ENCODE measurements at regions not wholly inside any gene's neighbourhood (a gene's known extent, or its start where the extent isn't known, plus 50 kb on each side); places are given as distances from the start of the nearest gene placed in this dataset.
"Not testable (repeated sequence)": the region's sequence is repeated elsewhere in the genome, so short reads cannot be mapped to it uniquely, and the experiment has no call there.

DNA sequence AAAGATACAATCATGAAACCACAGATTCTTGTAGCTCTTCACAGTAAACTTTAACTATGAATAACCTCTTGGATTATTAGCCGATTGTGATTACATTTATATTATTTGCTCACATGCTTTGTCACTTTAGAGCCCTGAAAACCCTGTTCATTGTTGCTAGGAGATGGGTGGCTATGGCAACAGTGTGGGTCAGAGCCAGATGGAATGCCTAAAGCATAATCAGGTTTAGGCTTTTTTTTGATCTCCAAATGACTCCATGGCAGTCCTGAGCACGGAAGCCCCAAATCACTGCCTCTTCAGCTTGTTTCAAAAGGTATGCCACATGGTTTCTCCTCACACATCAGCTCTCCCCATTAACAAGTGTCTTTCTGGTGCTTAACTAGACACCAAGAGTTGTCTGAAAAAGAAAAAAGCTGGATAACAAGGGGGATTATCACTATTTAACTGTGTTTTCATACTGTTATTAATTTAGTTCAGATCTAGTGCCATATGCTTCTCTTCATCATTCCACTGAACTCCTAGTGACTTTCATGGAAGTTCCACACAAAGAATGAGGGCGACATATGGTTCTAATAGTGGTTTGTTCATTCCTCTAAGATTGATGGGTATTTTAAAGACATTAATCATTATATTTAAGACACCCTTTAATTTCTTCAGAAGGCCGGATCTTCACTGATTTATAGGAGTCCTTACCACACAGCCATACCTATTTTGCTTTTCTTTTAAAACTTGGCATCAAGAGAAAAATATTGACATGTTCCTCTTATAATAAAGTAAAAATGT is 88.8 kb upstream of the PAM start (continued):
- no peak for TF ChIP-seq ZBTB21 (tag by site-specific recombination; IDR thresholded peaks at IDR 0.05)
- no peak for TF ChIP-seq ZNF184 (tag by site-specific recombination; IDR thresholded peaks at IDR 0.05)
- no peak for TF ChIP-seq HOXA7 (CRISPR knock-in tag; IDR thresholded peaks at IDR 0.05; ENCODE audit: borderline replicate concordance)

DNA sequence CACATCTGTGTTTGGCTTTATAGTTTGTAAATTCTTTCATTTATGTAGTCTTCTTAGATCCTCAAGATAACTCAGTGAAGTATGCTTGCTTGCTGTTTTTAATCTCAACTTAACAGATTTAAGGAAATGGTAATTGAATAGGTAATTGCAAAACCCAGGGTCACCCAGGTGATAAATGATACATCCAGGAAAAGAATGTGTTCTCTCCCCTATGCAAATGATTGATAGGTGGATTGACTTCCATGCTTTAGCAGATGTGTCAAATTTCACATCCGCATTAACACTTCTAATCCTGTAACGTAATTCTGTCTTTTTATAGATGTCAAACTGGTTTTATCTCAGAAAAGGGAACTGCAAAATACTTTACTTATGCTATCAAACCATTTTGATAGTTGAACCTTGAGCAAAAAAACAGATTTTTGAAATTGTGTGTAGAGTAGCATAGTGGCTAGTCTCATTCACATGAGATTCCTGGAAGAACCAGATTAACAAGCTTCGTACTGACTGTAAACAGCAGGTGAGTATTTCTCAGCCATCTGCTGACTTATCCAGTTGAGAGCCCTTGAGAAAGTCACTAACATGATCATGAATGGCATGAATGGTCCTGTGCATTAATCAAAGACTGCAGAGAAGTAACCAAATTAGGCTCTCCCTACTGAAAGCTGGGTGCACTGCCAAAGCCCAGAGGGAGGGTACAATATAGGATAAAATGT is 86.7 kb upstream of the PAM start:
- H3K27ac ChIP-seq (ENCODE audit: extremely low read depth, low read depth, low read length), result no peak overlapping the region
- H3K4me3 ChIP-seq (ENCODE audit: low read depth, low read length), result no peak overlapping the region
- TF ChIP-seq ZNF157 (tag by site-specific recombination; IDR thresholded peaks at IDR 0.05) (no peak), ZNF610 (tag by site-specific recombination; IDR thresholded peaks at IDR 0.05; ENCODE audit: borderline replicate concordance) (no peak), ZNF214 (tag by site-specific recombination; IDR thresholded peaks at IDR 0.05; ENCODE audit: borderline replicate concordance) (no peak), ZNF623 (tag by site-specific recombination; IDR thresholded peaks at IDR 0.05) (no peak), ZNF223 (tag by site-specific recombination; IDR thresholded peaks at IDR 0.05) (no peak), ZNF394 (tag by site-specific recombination; IDR thresholded peaks at IDR 0.05; ENCODE audit: borderline replicate concordance) (no peak), SCRT1 (tag by site-specific recombination; IDR thresholded peaks at IDR 0.05; ENCODE audit: borderline replicate concordance) (no peak), SP3 (tag by site-specific recombination; IDR thresholded peaks at IDR 0.05) (no peak)
- TF ChIP-seq, protein P1, sequence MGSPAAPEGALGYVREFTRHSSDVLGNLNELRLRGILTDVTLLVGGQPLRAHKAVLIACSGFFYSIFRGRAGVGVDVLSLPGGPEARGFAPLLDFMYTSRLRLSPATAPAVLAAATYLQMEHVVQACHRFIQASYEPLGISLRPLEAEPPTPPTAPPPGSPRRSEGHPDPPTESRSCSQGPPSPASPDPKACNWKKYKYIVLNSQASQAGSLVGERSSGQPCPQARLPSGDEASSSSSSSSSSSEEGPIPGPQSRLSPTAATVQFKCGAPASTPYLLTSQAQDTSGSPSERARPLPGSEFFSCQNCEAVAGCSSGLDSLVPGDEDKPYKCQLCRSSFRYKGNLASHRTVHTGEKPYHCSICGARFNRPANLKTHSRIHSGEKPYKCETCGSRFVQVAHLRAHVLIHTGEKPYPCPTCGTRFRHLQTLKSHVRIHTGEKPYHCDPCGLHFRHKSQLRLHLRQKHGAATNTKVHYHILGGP (tag by site-specific recombination; IDR thresholded peaks at IDR 0.05), result no peak
- TF ChIP-seq, protein P2, sequence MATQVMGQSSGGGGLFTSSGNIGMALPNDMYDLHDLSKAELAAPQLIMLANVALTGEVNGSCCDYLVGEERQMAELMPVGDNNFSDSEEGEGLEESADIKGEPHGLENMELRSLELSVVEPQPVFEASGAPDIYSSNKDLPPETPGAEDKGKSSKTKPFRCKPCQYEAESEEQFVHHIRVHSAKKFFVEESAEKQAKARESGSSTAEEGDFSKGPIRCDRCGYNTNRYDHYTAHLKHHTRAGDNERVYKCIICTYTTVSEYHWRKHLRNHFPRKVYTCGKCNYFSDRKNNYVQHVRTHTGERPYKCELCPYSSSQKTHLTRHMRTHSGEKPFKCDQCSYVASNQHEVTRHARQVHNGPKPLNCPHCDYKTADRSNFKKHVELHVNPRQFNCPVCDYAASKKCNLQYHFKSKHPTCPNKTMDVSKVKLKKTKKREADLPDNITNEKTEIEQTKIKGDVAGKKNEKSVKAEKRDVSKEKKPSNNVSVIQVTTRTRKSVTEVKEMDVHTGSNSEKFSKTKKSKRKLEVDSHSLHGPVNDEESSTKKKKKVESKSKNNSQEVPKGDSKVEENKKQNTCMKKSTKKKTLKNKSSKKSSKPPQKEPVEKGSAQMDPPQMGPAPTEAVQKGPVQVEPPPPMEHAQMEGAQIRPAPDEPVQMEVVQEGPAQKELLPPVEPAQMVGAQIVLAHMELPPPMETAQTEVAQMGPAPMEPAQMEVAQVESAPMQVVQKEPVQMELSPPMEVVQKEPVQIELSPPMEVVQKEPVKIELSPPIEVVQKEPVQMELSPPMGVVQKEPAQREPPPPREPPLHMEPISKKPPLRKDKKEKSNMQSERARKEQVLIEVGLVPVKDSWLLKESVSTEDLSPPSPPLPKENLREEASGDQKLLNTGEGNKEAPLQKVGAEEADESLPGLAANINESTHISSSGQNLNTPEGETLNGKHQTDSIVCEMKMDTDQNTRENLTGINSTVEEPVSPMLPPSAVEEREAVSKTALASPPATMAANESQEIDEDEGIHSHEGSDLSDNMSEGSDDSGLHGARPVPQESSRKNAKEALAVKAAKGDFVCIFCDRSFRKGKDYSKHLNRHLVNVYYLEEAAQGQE (tag by site-specific recombination; IDR thresholded peaks at IDR 0.05), result no peak
- no peaks in the 10 kb centered on the region for H3K4me1 ChIP-seq (ENCODE audit: control insufficient read depth, insufficient read depth, low read length)
- ChIA-PET CTCF (interaction anchor here (0.5 to 1.6 kb wide), 3 partner anchors 12 to 457 kb away, joined by 3 to 4 read pairs (median 4); no protein-coding TSS in a partner anchor), POLR2A (no interaction called here)
- H3K36me3 ChIP-seq (ENCODE audit: control insufficient read depth in 2 of 2, insufficient read depth in 1 of 2, low read length in 2 of 2), result no peaks in the 10 kb centered on the region
- no peaks in the 10 kb centered on the region for H3K9me3 ChIP-seq (ENCODE audit: control insufficient read depth, insufficient read depth, low read depth, low read length)

DNA sequence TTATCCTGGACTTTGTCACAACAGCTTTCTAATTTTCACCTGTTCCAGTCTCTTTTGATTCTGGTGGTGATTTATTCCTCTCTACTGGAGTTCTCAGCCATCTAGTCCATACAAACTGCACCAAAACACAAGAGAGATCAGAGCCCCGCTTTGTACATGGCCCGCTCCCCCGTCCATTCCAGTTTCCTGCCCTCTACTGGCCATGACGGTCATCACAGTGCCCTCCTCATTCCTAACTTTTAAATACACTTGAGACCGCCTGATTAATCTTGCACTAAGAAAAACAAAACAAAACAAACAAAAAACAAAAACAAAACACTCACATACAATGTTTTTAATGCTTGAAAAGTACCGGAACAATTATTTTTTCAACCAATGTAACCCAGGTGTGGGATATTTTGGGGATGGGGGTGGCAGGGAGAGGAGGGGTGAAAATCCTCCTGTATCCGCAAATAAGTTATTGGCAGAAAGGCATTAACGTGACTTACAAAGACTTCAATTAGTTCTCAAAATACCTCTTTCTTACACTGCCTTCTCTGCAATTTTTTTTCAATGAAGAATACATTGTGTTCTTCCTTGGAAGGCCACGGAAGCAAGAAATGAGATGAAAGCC is 84.8 kb upstream of the PAM start:
- TF ChIP-seq ZNF521 (tag by site-specific recombination; IDR thresholded peaks at IDR 0.05) (no peak), RBAK (tag by site-specific recombination; IDR thresholded peaks at IDR 0.05) (no peak)
- TF ChIP-seq, protein P3, sequence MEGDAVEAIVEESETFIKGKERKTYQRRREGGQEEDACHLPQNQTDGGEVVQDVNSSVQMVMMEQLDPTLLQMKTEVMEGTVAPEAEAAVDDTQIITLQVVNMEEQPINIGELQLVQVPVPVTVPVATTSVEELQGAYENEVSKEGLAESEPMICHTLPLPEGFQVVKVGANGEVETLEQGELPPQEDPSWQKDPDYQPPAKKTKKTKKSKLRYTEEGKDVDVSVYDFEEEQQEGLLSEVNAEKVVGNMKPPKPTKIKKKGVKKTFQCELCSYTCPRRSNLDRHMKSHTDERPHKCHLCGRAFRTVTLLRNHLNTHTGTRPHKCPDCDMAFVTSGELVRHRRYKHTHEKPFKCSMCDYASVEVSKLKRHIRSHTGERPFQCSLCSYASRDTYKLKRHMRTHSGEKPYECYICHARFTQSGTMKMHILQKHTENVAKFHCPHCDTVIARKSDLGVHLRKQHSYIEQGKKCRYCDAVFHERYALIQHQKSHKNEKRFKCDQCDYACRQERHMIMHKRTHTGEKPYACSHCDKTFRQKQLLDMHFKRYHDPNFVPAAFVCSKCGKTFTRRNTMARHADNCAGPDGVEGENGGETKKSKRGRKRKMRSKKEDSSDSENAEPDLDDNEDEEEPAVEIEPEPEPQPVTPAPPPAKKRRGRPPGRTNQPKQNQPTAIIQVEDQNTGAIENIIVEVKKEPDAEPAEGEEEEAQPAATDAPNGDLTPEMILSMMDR (tag by site-specific recombination; IDR thresholded peaks at IDR 0.05), result peak; percentile 41; the same call in 1 of the 2 replicates
- H3K27ac ChIP-seq (ENCODE audit: extremely low read depth, low read depth, low read length), result no peak overlapping the region
- ChIA-PET POLR2A (no interaction called here), CTCF (interaction anchor here (0.6 to 1.1 kb wide), 6 partner anchors 10 to 469 kb away, joined by 3 to 7 read pairs (median 4); no protein-coding TSS in a partner anchor)
- no peak overlapping the region for H3K4me3 ChIP-seq (ENCODE audit: low read depth, low read length)
- no peaks in the 10 kb centered on the region for H3K4me1 ChIP-seq (ENCODE audit: control insufficient read depth, insufficient read depth, low read length)
- H3K36me3 ChIP-seq (ENCODE audit: control insufficient read depth in 2 of 2, insufficient read depth in 1 of 2, low read length in 2 of 2), result no peaks in the 10 kb centered on the region
- no peaks in the 10 kb centered on the region for H3K9me3 ChIP-seq (ENCODE audit: control insufficient read depth, insufficient read depth, low read depth, low read length)

DNA sequence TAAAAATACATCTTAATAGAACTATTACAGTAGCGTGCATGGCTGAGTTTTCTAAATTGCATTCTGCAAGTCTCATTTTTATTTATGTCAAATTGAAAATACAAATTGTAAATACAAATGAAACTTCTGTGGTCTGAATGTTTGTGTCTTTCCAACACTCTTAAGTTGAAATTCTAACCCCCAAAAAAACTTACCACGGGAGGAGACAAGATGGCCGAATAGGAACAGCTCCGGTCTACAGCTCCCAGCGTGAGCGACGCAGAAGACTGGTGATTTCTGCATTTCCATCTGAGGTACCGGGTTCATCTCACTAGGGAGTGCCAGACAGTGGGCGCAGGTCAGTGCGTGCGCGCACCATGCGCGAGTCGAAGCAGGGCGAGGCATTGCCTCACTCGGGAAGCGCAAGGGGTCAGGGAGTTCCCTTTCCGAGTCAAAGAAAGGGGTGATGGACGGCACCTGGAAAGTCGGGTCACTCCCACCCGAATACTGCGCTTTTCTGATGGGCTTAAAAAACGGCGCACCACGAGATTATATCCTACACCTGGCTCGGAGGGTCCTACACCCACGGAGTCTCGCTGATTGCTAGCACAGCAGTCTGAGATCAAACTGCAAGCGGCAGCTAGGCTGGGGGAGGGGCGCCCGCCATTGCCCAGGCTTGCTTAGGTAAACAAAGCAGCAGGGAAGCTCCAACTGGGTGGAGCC is 83.9 kb upstream of the PAM start:
- H3K36me3 ChIP-seq (ENCODE audit: control insufficient read depth in 2 of 2, insufficient read depth in 1 of 2, low read length in 2 of 2); H3K4me1 ChIP-seq (ENCODE audit: control insufficient read depth, insufficient read depth, low read length); H3K4me3 ChIP-seq (ENCODE audit: low read depth, low read length); POLR2A ChIA-PET; H3K27ac ChIP-seq (ENCODE audit: extremely low read depth, low read depth, low read length); H3K9me3 ChIP-seq (ENCODE audit: control insufficient read depth, insufficient read depth, low read depth, low read length); CTCF ChIA-PET: not testable (repeated sequence)
